ENCODE measurements at regions not wholly inside any gene's neighbourhood (a gene's known extent, or its start where the extent isn't known, plus 50 kb on each side); places are given as distances from the start of the nearest gene placed in this dataset.

GRCh38 chr5:68533571-68534084 lies 318.1 kb downstream of the PIK3R1 start:
- no peak for TF ChIP-seq CTCF (IDR thresholded peaks at IDR 0.05)
- TF ChIP-seq EZH2 (IDR thresholded peaks at IDR 0.05; ENCODE audit: borderline replicate concordance, insufficient read depth, low read depth, low read length, poor library complexity, severe bottlenecking), result no peak
